ENCODE measurements at regions not wholly inside any gene's neighbourhood (a gene's known extent, or its start where the extent isn't known, plus 50 kb on each side); places are given as distances from the start of the nearest gene placed in this dataset.

DNA sequence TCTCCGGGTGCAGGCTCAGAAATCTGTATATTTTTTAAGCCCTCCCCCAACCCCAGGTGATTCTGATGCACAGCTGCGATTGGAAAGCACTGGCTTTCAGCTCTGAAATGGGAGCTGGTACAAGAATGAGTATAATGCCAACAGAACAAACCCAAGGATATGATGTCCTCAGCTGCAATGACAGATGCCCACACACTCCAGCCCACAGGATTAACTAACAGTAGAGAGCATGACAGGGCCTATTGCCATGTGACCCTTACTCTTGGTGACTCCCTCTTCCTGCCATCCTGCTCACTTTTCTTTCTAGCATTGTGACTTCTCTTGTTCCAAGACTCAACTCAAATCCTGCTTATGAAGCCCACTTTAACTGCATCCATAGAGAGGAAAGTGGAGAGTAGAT lies 174.5 kb downstream of the FGF18 start:
- TF ChIP-seq POLR2A (IDR thresholded peaks at IDR 0.05) (no peak), CTCF (IDR thresholded peaks at IDR 0.05) (no peak)

Data from right lobe of liver (tissue), 4 donors.